ENCODE measurements at regions not wholly inside any gene's neighbourhood (a gene's known extent, or its start where the extent isn't known, plus 50 kb on each side); places are given as distances from the start of the nearest gene placed in this dataset.

DNA sequence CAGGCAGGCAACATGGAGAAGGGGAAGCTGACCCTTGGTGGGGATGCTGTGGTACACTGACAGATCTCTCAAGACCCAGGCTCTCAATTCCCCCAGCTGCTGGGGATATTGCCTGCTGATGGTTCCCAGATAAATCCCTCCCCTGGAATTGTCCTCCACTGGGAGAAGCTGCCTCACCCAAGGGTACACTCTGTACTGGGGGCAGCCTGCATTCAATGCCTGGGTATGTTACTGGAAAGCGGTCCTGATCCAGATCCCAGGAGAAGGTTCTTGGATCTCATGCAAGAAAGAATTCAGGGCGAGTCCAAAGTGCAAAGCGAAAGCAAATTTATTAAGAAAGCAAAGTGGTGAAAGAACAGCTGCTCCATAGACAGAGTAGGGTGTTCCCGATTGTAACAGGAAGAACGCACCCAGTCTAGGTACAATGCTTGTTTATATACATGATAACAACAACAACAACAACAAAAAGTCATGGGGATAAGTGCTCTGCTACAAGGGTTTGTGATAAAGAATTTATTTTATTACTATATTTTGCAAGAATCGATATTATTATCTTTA, 591.5 kb upstream of the ADAMTS9 start:
- no peak for DNase-seq (ENCODE audit: low spot score in 2 of 2)
- TF ChIP-seq, protein P1, sequence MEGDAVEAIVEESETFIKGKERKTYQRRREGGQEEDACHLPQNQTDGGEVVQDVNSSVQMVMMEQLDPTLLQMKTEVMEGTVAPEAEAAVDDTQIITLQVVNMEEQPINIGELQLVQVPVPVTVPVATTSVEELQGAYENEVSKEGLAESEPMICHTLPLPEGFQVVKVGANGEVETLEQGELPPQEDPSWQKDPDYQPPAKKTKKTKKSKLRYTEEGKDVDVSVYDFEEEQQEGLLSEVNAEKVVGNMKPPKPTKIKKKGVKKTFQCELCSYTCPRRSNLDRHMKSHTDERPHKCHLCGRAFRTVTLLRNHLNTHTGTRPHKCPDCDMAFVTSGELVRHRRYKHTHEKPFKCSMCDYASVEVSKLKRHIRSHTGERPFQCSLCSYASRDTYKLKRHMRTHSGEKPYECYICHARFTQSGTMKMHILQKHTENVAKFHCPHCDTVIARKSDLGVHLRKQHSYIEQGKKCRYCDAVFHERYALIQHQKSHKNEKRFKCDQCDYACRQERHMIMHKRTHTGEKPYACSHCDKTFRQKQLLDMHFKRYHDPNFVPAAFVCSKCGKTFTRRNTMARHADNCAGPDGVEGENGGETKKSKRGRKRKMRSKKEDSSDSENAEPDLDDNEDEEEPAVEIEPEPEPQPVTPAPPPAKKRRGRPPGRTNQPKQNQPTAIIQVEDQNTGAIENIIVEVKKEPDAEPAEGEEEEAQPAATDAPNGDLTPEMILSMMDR (IDR thresholded peaks at IDR 0.05) = no peak
- no peak for TF ChIP-seq POLR2A (IDR thresholded peaks at IDR 0.05)
- WGBS, 2 donors = 49 to 74% methylated on average over 6 of the region's 6 CpGs
- intact Hi-C loops (cut with DNase I; ENCODE audit: low total_unique reads) = no loop called here
- H3K4me3 ChIP-seq (ENCODE audit: low read depth, poor library complexity, severe bottlenecking) = no peak overlapping the region

DNA sequence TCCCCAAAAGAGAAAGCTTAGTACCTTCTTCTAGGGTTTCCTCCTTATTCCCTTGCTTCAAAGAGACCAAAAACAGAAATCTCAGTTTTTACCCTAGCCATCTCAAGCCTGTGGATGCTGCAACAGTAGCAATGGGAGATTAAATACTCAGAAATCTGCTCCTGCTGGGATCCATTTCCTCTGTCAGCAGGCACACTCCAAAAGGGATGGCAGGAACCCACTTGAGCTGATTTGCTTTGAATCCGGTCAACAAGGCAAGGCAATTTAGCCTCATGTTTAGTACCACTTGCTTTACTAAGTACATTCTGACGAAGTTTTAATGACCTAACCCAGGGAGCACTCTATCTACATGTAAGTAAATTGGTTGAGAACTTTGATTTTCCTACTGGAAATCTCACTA, 590.0 kb upstream of the ADAMTS9 start:
- 81 to 86% methylated on average over 2 of the region's 2 CpGs for WGBS, 2 donors
- DNase-seq (ENCODE audit: low spot score in 2 of 2) = no peak
- TF ChIP-seq, protein P1 (IDR thresholded peaks at IDR 0.05) = no peak
- TF ChIP-seq POLR2A (IDR thresholded peaks at IDR 0.05) = no peak
- intact Hi-C loops (cut with DNase I; ENCODE audit: low total_unique reads) = no loop called here
- H3K4me3 ChIP-seq (ENCODE audit: low read depth, poor library complexity, severe bottlenecking) = no peak overlapping the region

GRCh38 chr3:65276551-65276950, 588.8 kb upstream of the ADAMTS9 start:
- H3K4me3 ChIP-seq (ENCODE audit: low read depth, poor library complexity, severe bottlenecking) = no peak overlapping the region
- intact Hi-C loops (cut with DNase I; ENCODE audit: low total_unique reads) = no loop called here
- 83 to 93% methylated on average over 4 of the region's 4 CpGs for WGBS, 2 donors
- TF ChIP-seq, protein P1 (IDR thresholded peaks at IDR 0.05) = no peak
- TF ChIP-seq POLR2A (IDR thresholded peaks at IDR 0.05) = no peak
- DNase-seq (ENCODE audit: low spot score in 2 of 2) = no peak

- H3K4me3 ChIP-seq (ENCODE audit: low read depth, poor library complexity, severe bottlenecking) = no peak overlapping the region
- TF ChIP-seq, protein P1 (IDR thresholded peaks at IDR 0.05) = no peak
- no peak for TF ChIP-seq POLR2A (IDR thresholded peaks at IDR 0.05)
- WGBS, 2 donors = 20 to 34% methylated on average over 1 of the region's 1 CpG
- intact Hi-C loops (cut with DNase I; ENCODE audit: low total_unique reads) = no loop called here
- DNase-seq (ENCODE audit: low spot score in 2 of 2) = no peak
Observed at GRCh38 chr3:65268426-65268825, 580.6 kb upstream of the ADAMTS9 start.

DNA sequence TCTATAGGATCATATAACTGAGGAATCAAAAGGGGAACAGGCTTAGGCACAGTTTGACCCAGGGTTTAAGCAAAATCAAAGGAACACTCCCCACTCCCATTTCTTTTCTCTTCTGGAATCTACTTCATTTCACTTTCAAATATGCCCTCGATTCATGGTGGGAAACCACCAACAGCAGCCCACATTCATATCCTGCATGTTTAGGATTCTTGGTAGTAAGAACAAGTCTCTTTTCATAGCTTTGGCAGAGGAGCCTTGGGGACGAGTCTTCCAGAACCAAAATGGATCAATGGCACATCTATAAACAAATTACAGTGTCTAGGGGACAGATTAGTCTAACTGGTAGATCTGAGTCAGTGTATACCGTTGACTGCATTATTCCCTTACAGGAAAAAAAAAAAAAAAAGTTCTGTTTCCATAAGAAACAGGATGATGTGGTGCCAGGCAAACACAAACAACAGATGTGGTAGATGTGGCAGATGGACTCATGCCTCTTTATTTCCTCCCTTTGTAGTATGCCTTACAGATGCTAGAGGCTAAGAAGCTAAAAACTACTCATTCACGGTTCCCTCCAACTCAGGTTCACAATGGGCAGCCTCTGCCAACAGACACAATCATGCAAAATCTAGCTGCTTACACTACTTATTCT, 578.3 kb upstream of the ADAMTS9 start:
- 45 to 52% methylated on average over 4 of the region's 4 CpGs for WGBS, 2 donors
- DNase-seq (ENCODE audit: low spot score in 2 of 2) = no peak
- intact Hi-C loops (cut with DNase I; ENCODE audit: low total_unique reads) = no loop called here
- TF ChIP-seq POLR2A (IDR thresholded peaks at IDR 0.05) = no peak
- TF ChIP-seq, protein P1 (IDR thresholded peaks at IDR 0.05) = no peak
- no peak overlapping the region for H3K4me3 ChIP-seq (ENCODE audit: low read depth, poor library complexity, severe bottlenecking)

DNA sequence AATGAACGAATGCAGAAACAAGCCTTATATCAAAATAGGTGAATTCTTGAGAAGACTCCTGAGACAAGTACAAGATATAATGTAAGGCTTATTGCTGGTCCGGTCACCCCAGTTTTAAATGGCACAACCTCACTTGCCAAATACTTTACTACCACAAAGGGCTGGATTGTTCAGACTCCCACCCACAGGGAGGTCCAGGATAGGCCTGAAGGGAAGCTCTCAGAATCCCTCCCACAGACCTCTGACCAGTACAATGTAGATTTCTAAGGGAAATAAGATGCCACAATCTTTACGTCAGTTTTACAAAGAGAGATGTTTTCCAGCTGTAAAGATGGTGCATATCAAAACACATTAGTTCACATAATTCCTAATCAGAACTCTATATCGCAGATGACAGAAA, 577.7 kb upstream of the ADAMTS9 start:
- no peak for DNase-seq (ENCODE audit: low spot score in 2 of 2)
- intact Hi-C loops (cut with DNase I; ENCODE audit: low total_unique reads) = no loop called here
- 78 to 80% methylated on average over 4 of the region's 4 CpGs for WGBS, 2 donors
- TF ChIP-seq POLR2A (IDR thresholded peaks at IDR 0.05) = no peak
- no peak overlapping the region for H3K4me3 ChIP-seq (ENCODE audit: low read depth, poor library complexity, severe bottlenecking)
